ENCODE measurements at regions not wholly inside any gene's neighbourhood (a gene's known extent, or its start where the extent isn't known, plus 50 kb on each side); places are given as distances from the start of the nearest gene placed in this dataset.
A peak's percentile ranks its signal among the peaks of the same experiment; 100 is the strongest.
"Not testable (repeated sequence)": the region's sequence is repeated elsewhere in the genome, so short reads cannot be mapped to it uniquely, and the experiment has no call there.

- not testable (repeated sequence) for DNase-seq
Observed at GRCh38 chr6:68022968-68023367, 612.1 kb upstream of the ADGRB3 start.

- peak in 1 of 3 donors; percentile 4 for DNase-seq
Observed at GRCh38 chr6:68013780-68014515, 621.1 kb upstream of the ADGRB3 start.

GRCh38 chr6:68012822-68013221 is 622.3 kb upstream of the ADGRB3 start:
- DNase-seq: no peak

- DNase-seq: no peak
Observed at GRCh38 chr6:68010936-68011335, 624.1 kb upstream of the ADGRB3 start.

GRCh38 chr6:68008445-68008844 is 626.6 kb upstream of the ADGRB3 start:
- no peak for DNase-seq

- DNase-seq: no peak
Observed at GRCh38 chr6:68007717-68008116, 627.4 kb upstream of the ADGRB3 start.

GRCh38 chr6:67986694-67987232 is 648.3 kb upstream of the ADGRB3 start:
- no peak for DNase-seq

GRCh38 chr6:67976486-67976885 is 658.6 kb upstream of the ADGRB3 start:
- no peak for DNase-seq

GRCh38 chr6:67974931-67975330 is 660.2 kb upstream of the ADGRB3 start:
- DNase-seq: no peak

- DNase-seq: no peak
Observed at GRCh38 chr6:67971812-67972211, 663.3 kb upstream of the ADGRB3 start.

- DNase-seq: no peak
Observed at GRCh38 chr6:67966830-67967229, 668.3 kb upstream of the ADGRB3 start.

GRCh38 chr6:67956352-67956751 is 678.7 kb upstream of the ADGRB3 start:
- DNase-seq: no peak

GRCh38 chr6:67952948-67953347 is 682.1 kb upstream of the ADGRB3 start:
- DNase-seq: no peak

GRCh38 chr6:67952121-67952520 is 683.0 kb upstream of the ADGRB3 start:
- no peak for DNase-seq

- not testable (repeated sequence) for DNase-seq
Observed at GRCh38 chr6:67947762-67948161, 687.3 kb upstream of the ADGRB3 start.

- DNase-seq: no peak
Observed at GRCh38 chr6:67935976-67936477, 699.1 kb upstream of the ADGRB3 start.

- DNase-seq: no peak
Observed at GRCh38 chr6:67933278-67933677, 701.8 kb upstream of the ADGRB3 start.

GRCh38 chr6:67922588-67922987 is 712.5 kb upstream of the ADGRB3 start:
- not testable (repeated sequence) for DNase-seq

GRCh38 chr6:67920040-67920439 is 715.0 kb upstream of the ADGRB3 start:
- DNase-seq: not testable (repeated sequence)

- no peak for DNase-seq
Observed at GRCh38 chr6:67916399-67916798, 718.7 kb upstream of the ADGRB3 start.

GRCh38 chr6:67914419-67914818 is 720.7 kb upstream of the ADGRB3 start:
- DNase-seq: no peak

- no peak for DNase-seq
Observed at GRCh38 chr6:67909354-67909753, 725.7 kb upstream of the ADGRB3 start.

GRCh38 chr6:67908379-67908778 is 726.7 kb upstream of the ADGRB3 start:
- DNase-seq: no peak

- not testable (repeated sequence) for DNase-seq
Observed at GRCh38 chr6:67904735-67905134, 730.3 kb upstream of the ADGRB3 start.
